CD4-positive, alpha-beta T cell treated with Interleukin-6 at 100 ng/mL for 8 hours (primary cell): ENCODE measurements at regions not wholly inside any gene's neighbourhood (a gene's known extent, or its start where the extent isn't known, plus 50 kb on each side); places are given as distances from the start of the nearest gene placed in this dataset.
"Not testable (repeated sequence)": the region's sequence is repeated elsewhere in the genome, so short reads cannot be mapped to it uniquely, and the experiment has no call there.

Source experiments
- DNase-seq: peaks from one replicate; pipeline ENCODE4 v3.0.0-alpha.2; 2020; ENCODE audit warnings: mixed read lengths, low spot score

- no peak for DNase-seq
These were observed 108.5 kb downstream of the KCNK1 start for GRCh38 chr1:233722212-233722979.

- no peak for DNase-seq
These were observed 109.5 kb downstream of the KCNK1 start for GRCh38 chr1:233723387-233723786.

GRCh38 chr1:233724131-233724631 lies 110.3 kb downstream of the KCNK1 start:
- not testable (repeated sequence) for DNase-seq

GRCh38 chr1:233725423-233725822 lies 111.5 kb downstream of the KCNK1 start:
- no peak for DNase-seq

- no peak for DNase-seq
These were observed 114.8 kb downstream of the KCNK1 start for GRCh38 chr1:233728721-233729120.

GRCh38 chr1:233730380-233730779 lies 116.5 kb downstream of the KCNK1 start:
- DNase-seq, result no peak

GRCh38 chr1:233730809-233731208 lies 116.9 kb downstream of the KCNK1 start:
- no peak for DNase-seq

- DNase-seq, result no peak
These were observed 118.3 kb downstream of the KCNK1 start for GRCh38 chr1:233732206-233732605.

GRCh38 chr1:233734456-233734855 lies 120.5 kb downstream of the KCNK1 start:
- DNase-seq, result no peak

GRCh38 chr1:233735331-233735730 lies 121.4 kb downstream of the KCNK1 start:
- no peak for DNase-seq

- no peak for DNase-seq
These were observed 121.9 kb downstream of the KCNK1 start for GRCh38 chr1:233735847-233736246.

- no peak for DNase-seq
These were observed 123.4 kb downstream of the KCNK1 start for GRCh38 chr1:233737341-233737740.

- DNase-seq, result no peak
These were observed 124.5 kb downstream of the KCNK1 start for GRCh38 chr1:233738396-233738795.

- DNase-seq, result no peak
These were observed 124.9 kb downstream of the KCNK1 start for GRCh38 chr1:233738850-233739249.

- no peak for DNase-seq
These were observed 131.0 kb downstream of the KCNK1 start for GRCh38 chr1:233744779-233745513.

GRCh38 chr1:233750139-233750538 lies 136.2 kb downstream of the KCNK1 start:
- no peak for DNase-seq

- DNase-seq, result no peak
These were observed 144.8 kb upstream of the SLC35F3 start for GRCh38 chr1:233759665-233760064.

GRCh38 chr1:233764304-233764703 lies 140.2 kb upstream of the SLC35F3 start:
- not testable (repeated sequence) for DNase-seq

GRCh38 chr1:233777566-233777965 lies 126.9 kb upstream of the SLC35F3 start:
- DNase-seq, result no peak

GRCh38 chr1:233780049-233780448 lies 124.4 kb upstream of the SLC35F3 start:
- no peak for DNase-seq

- no peak for DNase-seq
These were observed 121.4 kb upstream of the SLC35F3 start for GRCh38 chr1:233782937-233783586.

GRCh38 chr1:233787599-233787998 lies 116.9 kb upstream of the SLC35F3 start:
- DNase-seq, result no peak

GRCh38 chr1:233788687-233789086 lies 115.8 kb upstream of the SLC35F3 start:
- DNase-seq, result no peak
